Tibial artery (tissue), 4 donors: ENCODE measurements at regions not wholly inside any gene's neighbourhood (a gene's known extent, or its start where the extent isn't known, plus 50 kb on each side); places are given as distances from the start of the nearest gene placed in this dataset.

Experiments used
- DNase-seq, 2 donors: peaks; one replicate each; pipeline ENCODE4 v3.0.0-alpha.2; 2019
- H3K27ac ChIP-seq, 2 donors: fragments of 200-600 bp; sonication (generic) in 1 of 2; 1 replicate in 1 of 2; 2 replicates in 1 of 2; pipeline ENCODE4 v1.5.1; 2018 to 2019; ENCODE audit warnings: mild to moderate bottlenecking in 1 of 2
- H3K27me3 ChIP-seq, 2 donors: fragments of 200-600 bp; sonication (generic) in 1 of 2; one replicate each; pipeline versions ENCODE4 v1.5.1 to v1.6.0; 2016 to 2019
- H3K36me3 ChIP-seq, 3 donors: fragments of 200-600 bp; sonication (generic) in 2 of 3; one replicate each; pipeline ENCODE4 v1.5.1; 2016 to 2019; ENCODE audit warnings: mild to moderate bottlenecking in 2 of 3
- H3K4me1 ChIP-seq, 4 donors: fragments of 200-600 bp; sonication (generic) in 2 of 4; 1 replicate in 3 of 4; 2 replicates in 1 of 4; pipeline ENCODE4 v1.5.1; 2016 to 2019
- H3K4me3 ChIP-seq, 2 donors: fragments of 200-600 bp; sonication (generic) in 1 of 2; 1 replicate in 1 of 2; 2 replicates in 1 of 2; pipeline ENCODE4 v1.5.1; 2018 to 2019; ENCODE audit warnings: mild to moderate bottlenecking in 2 of 2
- H3K9me3 ChIP-seq, 3 donors: fragments of 200-600 bp; sonication (generic) in 1 of 3; one replicate each; pipeline ENCODE4 v1.5.1; 2016 to 2019
- intact Hi-C: fragments of 100-400 bp; cut with DNase I; formaldehyde crosslinking; loops from one replicate; pipeline ENCODE4 v1.15.0; 2023; ENCODE audit warnings: low total_unique reads
- TF ChIP-seq, protein P1 (sequence below), 2 experiments: fragments of 200-600 bp in 1 of 2; fragments of 450-650 bp in 1 of 2; IDR thresholded peaks; one replicate each; pipeline ENCODE4 v1.5.1; 2017 to 2019; ENCODE audit warnings: antibody characterized with exemption in 2 of 2, mild to moderate bottlenecking in 1 of 2, moderate library complexity in 1 of 2

DNA sequence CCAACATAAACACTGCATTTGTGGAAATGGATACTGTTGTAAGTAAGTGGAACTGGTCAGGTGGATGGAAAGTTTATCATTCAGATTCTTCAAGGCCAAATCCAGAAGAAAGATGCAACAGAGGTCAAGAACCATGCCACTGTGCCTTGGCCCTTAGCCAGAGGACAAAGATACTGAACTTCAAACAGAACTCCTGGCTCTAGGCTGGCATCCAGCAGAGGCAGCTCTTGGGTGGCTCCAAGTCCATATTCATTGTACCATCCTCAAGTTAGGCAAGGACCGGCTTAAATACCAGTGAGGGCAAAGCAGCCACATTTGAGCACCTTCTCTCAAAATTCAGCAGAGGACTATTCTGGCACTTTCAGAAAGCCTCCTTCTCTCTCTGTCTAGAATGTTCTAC lies 53.2 kb downstream of the DNAAF9 start:
- Histone ChIP-seq H3K4me3 (no peak overlapping the region), H3K27me3 (no peaks in the 10 kb centered on the region), H3K9me3 (no peaks in the 10 kb centered on the region), H3K4me1 (no peaks in the 10 kb centered on the region), H3K27ac (no peak overlapping the region), H3K36me3 (peaks cover 4 to 48% (median 5%) of the 10 kb centered on the region in 3 donors)
- intact Hi-C loops: no loop called here
- no peak for DNase-seq
- TF ChIP-seq, protein P1, sequence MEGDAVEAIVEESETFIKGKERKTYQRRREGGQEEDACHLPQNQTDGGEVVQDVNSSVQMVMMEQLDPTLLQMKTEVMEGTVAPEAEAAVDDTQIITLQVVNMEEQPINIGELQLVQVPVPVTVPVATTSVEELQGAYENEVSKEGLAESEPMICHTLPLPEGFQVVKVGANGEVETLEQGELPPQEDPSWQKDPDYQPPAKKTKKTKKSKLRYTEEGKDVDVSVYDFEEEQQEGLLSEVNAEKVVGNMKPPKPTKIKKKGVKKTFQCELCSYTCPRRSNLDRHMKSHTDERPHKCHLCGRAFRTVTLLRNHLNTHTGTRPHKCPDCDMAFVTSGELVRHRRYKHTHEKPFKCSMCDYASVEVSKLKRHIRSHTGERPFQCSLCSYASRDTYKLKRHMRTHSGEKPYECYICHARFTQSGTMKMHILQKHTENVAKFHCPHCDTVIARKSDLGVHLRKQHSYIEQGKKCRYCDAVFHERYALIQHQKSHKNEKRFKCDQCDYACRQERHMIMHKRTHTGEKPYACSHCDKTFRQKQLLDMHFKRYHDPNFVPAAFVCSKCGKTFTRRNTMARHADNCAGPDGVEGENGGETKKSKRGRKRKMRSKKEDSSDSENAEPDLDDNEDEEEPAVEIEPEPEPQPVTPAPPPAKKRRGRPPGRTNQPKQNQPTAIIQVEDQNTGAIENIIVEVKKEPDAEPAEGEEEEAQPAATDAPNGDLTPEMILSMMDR (IDR thresholded peaks at IDR 0.05): no peak

DNA sequence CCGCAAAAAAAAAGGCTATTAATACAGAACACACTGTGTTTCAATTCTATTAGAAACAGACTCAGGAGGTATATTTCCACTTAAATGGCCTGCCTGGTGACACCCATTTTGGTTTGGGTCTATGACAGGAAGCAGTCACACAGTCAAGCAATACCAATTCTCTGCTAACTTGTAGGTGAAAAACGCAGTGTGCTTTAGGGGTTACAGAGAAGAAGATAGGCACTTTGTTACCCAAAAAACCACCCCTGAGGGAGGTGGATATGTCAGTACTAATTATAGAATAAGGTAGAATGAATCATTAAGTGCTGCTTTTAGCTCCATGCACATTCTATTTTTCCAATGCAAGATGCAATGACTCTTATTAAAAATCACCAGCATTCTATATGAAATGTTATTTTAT lies 53.8 kb downstream of the DNAAF9 start:
- no peaks in the 10 kb centered on the region for H3K4me1 ChIP-seq
- no peak for DNase-seq
- H3K27me3 ChIP-seq: no peaks in the 10 kb centered on the region
- H3K9me3 ChIP-seq: no peaks in the 10 kb centered on the region
- no peak overlapping the region for H3K27ac ChIP-seq
- intact Hi-C loops: no loop called here
- H3K36me3 ChIP-seq: peaks cover 0 to 44% (median 7%) of the 10 kb centered on the region in 3 donors
- TF ChIP-seq, protein P1 (IDR thresholded peaks at IDR 0.05): no peak
- no peak overlapping the region for H3K4me3 ChIP-seq

GRCh38 chr20:3352202-3352601 lies 55.3 kb downstream of the DNAAF9 start:
- peaks cover 11 to 44% (median 17%) of the 10 kb centered on the region in 3 donors for H3K36me3 ChIP-seq
- no peak overlapping the region for H3K27ac ChIP-seq
- no peak overlapping the region for H3K4me3 ChIP-seq
- no peaks in the 10 kb centered on the region for H3K27me3 ChIP-seq
- no peaks in the 10 kb centered on the region for H3K9me3 ChIP-seq
- no peak for DNase-seq
- TF ChIP-seq, protein P1 (IDR thresholded peaks at IDR 0.05): no peak
- intact Hi-C loops: no loop called here
- no peaks in the 10 kb centered on the region for H3K4me1 ChIP-seq

GRCh38 chr20:3350422-3350821 lies 57.0 kb downstream of the DNAAF9 start:
- H3K4me3 ChIP-seq: no peak overlapping the region
- no peaks in the 10 kb centered on the region for H3K27me3 ChIP-seq
- no peak overlapping the region for H3K27ac ChIP-seq
- no peak for DNase-seq
- TF ChIP-seq, protein P1 (IDR thresholded peaks at IDR 0.05): no peak
- H3K9me3 ChIP-seq: no peaks in the 10 kb centered on the region
- intact Hi-C loops: no loop called here
- H3K4me1 ChIP-seq: no peaks in the 10 kb centered on the region
- peaks cover 19 to 50% (median 29%) of the 10 kb centered on the region in 3 donors for H3K36me3 ChIP-seq

- H3K4me1 ChIP-seq: no peaks in the 10 kb centered on the region
- no peak overlapping the region for H3K27ac ChIP-seq
- DNase-seq: no peak
- no peak overlapping the region for H3K4me3 ChIP-seq
- no peaks in the 10 kb centered on the region for H3K9me3 ChIP-seq
- no peaks in the 10 kb centered on the region for H3K27me3 ChIP-seq
- TF ChIP-seq, protein P1 (IDR thresholded peaks at IDR 0.05): no peak
- intact Hi-C loops: no loop called here
- H3K36me3 ChIP-seq: peaks cover 25 to 56% (median 29%) of the 10 kb centered on the region in 3 donors
Measured at GRCh38 chr20:3349786-3350185, 57.7 kb downstream of the DNAAF9 start.

- no peak for DNase-seq
- H3K4me3 ChIP-seq: no peak overlapping the region
- peaks cover 33 to 80% (median 57%) of the 10 kb centered on the region in 3 donors for H3K36me3 ChIP-seq
- no peaks in the 10 kb centered on the region for H3K9me3 ChIP-seq
- TF ChIP-seq, protein P1 (IDR thresholded peaks at IDR 0.05): no peak
- no peak overlapping the region for H3K27ac ChIP-seq
- no peaks in the 10 kb centered on the region for H3K27me3 ChIP-seq
- H3K4me1 ChIP-seq: no peaks in the 10 kb centered on the region
- intact Hi-C loops: no loop called here
Measured at GRCh38 chr20:3342766-3343165, 64.7 kb downstream of the DNAAF9 start.
